Stomach (tissue), 8 donors: ENCODE measurements at regions not wholly inside any gene's neighbourhood (a gene's known extent, or its start where the extent isn't known, plus 50 kb on each side); places are given as distances from the start of the nearest gene placed in this dataset.
"Not testable (repeated sequence)": the region's sequence is repeated elsewhere in the genome, so short reads cannot be mapped to it uniquely, and the experiment has no call there.

Source experiments
- DNase-seq, 2 donors: peaks; one replicate each; pipeline versions ENCODE4 v3.0.0 to v3.0.0-alpha.2; 2013 to 2019
- H3K27ac ChIP-seq, 5 donors: fragments of 200-600 bp in 4 of 5; sonication (generic) in 4 of 5; one replicate each; pipeline ENCODE4 v1.5.1; 2013 to 2019; ENCODE audit warnings: mild to moderate bottlenecking in 1 of 5, moderate library complexity in 1 of 5
- H3K27me3 ChIP-seq, 3 donors: fragments of 200-600 bp; sonication (generic); one replicate each; pipeline ENCODE4 v1.5.1; 2017 to 2019; ENCODE audit warnings: mixed run types in 1 of 3
- H3K36me3 ChIP-seq, 4 donors: fragments of 200-600 bp; sonication (generic); 1 replicate in 3 of 4; 2 replicates in 1 of 4; pipeline ENCODE4 v1.5.1; 2016 to 2019
- H3K4me1 ChIP-seq, 4 donors: fragments of 200-600 bp; sonication (generic); one replicate each; pipeline ENCODE4 v1.5.1; 2016 to 2019
- H3K4me3 ChIP-seq, 4 donors: fragments of 200-600 bp; sonication (generic) in 3 of 4; one replicate each; pipeline ENCODE4 v1.5.1; 2016 to 2019; ENCODE audit warnings: mild to moderate bottlenecking in 1 of 4
- H3K9me3 ChIP-seq, 4 donors: fragments of 200-600 bp; sonication (generic); one replicate each; pipeline ENCODE4 v1.5.1; 2016 to 2019
- EP300 ChIP-seq: sonication (generic); formaldehyde crosslinking; IDR thresholded peaks from one replicate; pipeline ENCODE4 v1.6.1; 2017; ENCODE audit warnings: antibody characterized with exemption
- POLR2A ChIP-seq, 4 donors: fragments of 450-650 bp; IDR thresholded peaks; one replicate each; pipeline ENCODE4 v1.6.1; 2016; ENCODE audit warnings: antibody characterized with exemption in 4 of 4, control low read depth in 2 of 4, mild to moderate bottlenecking in 1 of 4, moderate library complexity in 1 of 4
- POLR2AphosphoS5 ChIP-seq, 3 donors: sonication (generic); formaldehyde crosslinking; IDR thresholded peaks; one replicate each; pipeline ENCODE4 v1.6.1; 2016; ENCODE audit warnings: antibody characterized with exemption in 3 of 3
- whole genome bisulfite sequencing, 5 donors: extraction: QIAGEN DNeasy Blood & Tissue Kit in 3 of 5; methylation state at CpG; one replicate each; pipeline versions ENCODE4 v1.1.5 to v1.1.7; 2013 to 2018; 5-methylcytosine and 5-hydroxymethylcytosine counted together
- intact Hi-C: fragments of 100-400 bp; cut with DNase I; formaldehyde crosslinking; loops from one replicate; pipeline ENCODE4 v1.15.1; 2023; ENCODE audit warnings: low total_unique reads
- TF ChIP-seq, protein P1 (sequence below), 7 experiments: fragments of 450-650 bp in 4 of 7; fragments of 200-600 bp in 3 of 7; sonication (generic) in 3 of 7; IDR thresholded peaks; one replicate each; pipeline ENCODE4 v1.5.1; 2016 to 2019; ENCODE audit warnings: antibody characterized with exemption in 7 of 7, control low read depth in 2 of 7, mild to moderate bottlenecking in 1 of 7
- donor health status: healthy with polysubstance abuse.
- donor health status: Bipolar disorder and iron deficiency.
- donor health status: healthy.

DNA sequence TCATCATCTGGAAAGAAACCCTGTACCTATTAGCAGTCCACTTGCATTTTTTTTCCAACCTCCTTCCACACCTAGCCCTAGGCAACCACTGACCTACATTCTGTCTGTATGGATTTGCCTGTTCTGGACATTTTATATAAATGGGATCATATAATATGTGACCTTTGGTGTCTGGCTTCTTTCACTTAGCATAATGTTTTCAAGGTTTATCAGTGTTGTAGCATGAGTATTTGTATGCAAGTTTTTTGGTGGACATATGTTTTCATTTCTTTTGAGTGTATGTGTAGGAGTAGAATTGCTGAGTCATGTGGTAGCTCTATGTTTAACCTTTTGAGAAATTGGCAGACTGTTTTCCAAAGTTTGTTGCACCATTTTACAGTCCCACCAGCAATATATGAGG, 198.6 kb downstream of the CEP135 start:
- TF ChIP-seq POLR2A (IDR thresholded peaks at IDR 0.05) (no peak), POLR2AphosphoS5 (IDR thresholded peaks at IDR 0.05) (no peak), EP300 (no peak)
- TF ChIP-seq, protein P1, sequence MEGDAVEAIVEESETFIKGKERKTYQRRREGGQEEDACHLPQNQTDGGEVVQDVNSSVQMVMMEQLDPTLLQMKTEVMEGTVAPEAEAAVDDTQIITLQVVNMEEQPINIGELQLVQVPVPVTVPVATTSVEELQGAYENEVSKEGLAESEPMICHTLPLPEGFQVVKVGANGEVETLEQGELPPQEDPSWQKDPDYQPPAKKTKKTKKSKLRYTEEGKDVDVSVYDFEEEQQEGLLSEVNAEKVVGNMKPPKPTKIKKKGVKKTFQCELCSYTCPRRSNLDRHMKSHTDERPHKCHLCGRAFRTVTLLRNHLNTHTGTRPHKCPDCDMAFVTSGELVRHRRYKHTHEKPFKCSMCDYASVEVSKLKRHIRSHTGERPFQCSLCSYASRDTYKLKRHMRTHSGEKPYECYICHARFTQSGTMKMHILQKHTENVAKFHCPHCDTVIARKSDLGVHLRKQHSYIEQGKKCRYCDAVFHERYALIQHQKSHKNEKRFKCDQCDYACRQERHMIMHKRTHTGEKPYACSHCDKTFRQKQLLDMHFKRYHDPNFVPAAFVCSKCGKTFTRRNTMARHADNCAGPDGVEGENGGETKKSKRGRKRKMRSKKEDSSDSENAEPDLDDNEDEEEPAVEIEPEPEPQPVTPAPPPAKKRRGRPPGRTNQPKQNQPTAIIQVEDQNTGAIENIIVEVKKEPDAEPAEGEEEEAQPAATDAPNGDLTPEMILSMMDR (IDR thresholded peaks at IDR 0.05): no peak
- no peak for DNase-seq
- Histone ChIP-seq H3K27ac (no peak overlapping the region), H3K36me3 (no peaks in the 10 kb centered on the region), H3K9me3 (no peaks in the 10 kb centered on the region), H3K4me3 (no peak overlapping the region), H3K27me3 (no peaks in the 10 kb centered on the region), H3K4me1 (no peaks in the 10 kb centered on the region)
- intact Hi-C loops: no loop called here

GRCh38 chr4:56146956-56147355, 198.2 kb downstream of the CEP135 start:
- Histone ChIP-seq H3K4me3 (no peak overlapping the region), H3K27ac (no peak overlapping the region), H3K36me3 (no peaks in the 10 kb centered on the region), H3K9me3 (no peaks in the 10 kb centered on the region), H3K27me3 (no peaks in the 10 kb centered on the region), H3K4me1 (no peaks in the 10 kb centered on the region)
- 87 to 92% (median 88%) methylated on average over 9 of the region's 9 CpGs for WGBS, 5 donors
- DNase-seq: no peak
- intact Hi-C loops: no loop called here
- TF ChIP-seq POLR2AphosphoS5 (IDR thresholded peaks at IDR 0.05) (no peak), EP300 (no peak), POLR2A (IDR thresholded peaks at IDR 0.05) (no peak)
- TF ChIP-seq, protein P1 (IDR thresholded peaks at IDR 0.05): no peak

DNA sequence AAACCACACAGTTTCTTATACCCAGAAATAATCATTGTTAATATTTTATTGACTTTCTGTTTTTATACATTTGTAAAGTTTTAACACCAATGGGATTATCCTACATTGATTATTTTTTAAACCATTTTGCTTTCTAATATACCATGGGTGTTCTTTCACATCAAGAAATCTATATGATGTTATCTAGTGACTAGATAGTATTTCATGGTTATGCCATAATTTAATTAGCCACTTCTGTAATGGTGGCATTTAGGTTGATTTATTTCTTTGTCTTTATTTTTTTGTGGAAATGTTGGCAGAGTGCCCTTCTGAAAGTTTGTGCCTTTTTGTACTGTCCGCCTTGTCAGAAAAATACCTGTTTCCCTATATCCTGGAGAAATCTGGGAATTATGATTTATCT, 193.3 kb downstream of the CEP135 start:
- intact Hi-C loops: no loop called here
- 91 to 100% (median 92%) methylated on average over 1 of the region's 1 CpG for WGBS, 5 donors
- TF ChIP-seq EP300 (no peak), POLR2AphosphoS5 (IDR thresholded peaks at IDR 0.05) (no peak), POLR2A (IDR thresholded peaks at IDR 0.05) (no peak)
- TF ChIP-seq, protein P1 (IDR thresholded peaks at IDR 0.05): no peak
- Histone ChIP-seq H3K9me3 (no peaks in the 10 kb centered on the region), H3K4me1 (no peaks in the 10 kb centered on the region), H3K36me3 (no peaks in the 10 kb centered on the region), H3K27me3 (no peaks in the 10 kb centered on the region), H3K4me3 (no peak overlapping the region), H3K27ac (no peak overlapping the region)
- DNase-seq: no peak

DNA sequence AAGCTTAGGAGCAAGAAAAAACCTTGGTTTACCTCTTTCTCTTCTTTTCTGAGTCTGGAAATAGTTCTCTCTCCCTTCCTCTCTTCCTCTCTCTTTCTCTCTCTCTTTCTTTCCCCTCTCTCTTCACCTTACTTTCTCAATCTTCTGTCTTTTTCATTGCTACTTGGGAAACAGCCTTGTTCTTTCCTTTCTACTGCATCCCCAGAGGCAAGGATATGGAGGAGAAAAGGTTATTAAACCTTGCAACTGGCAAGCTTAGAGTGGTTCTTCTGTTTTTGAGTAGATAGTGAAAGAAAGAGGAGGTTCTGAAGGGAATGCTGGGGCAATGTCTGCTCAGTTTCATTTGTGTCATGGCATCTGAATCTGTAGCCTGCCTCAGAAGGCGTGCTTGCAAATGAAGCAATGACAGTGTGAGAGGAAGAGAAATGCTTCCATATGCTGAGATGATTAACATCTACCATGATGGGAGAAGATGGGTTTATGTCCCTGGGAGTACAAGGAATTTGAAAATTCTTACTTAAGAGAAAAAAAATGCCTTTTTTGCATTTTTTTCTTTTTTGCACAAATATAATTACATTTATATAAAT, 190.6 kb downstream of the CEP135 start:
- no peak for DNase-seq
- Histone ChIP-seq H3K36me3 (no peaks in the 10 kb centered on the region), H3K9me3 (no peaks in the 10 kb centered on the region), H3K4me3 (no peak overlapping the region), H3K27ac (no peak overlapping the region), H3K4me1 (peaks cover 0 to 7% (median 0%) of the 10 kb centered on the region in 4 donors), H3K27me3 (no peaks in the 10 kb centered on the region)
- intact Hi-C loops: no loop called here
- WGBS, 5 donors: 70 to 95% (median 92%) methylated on average over 1 of the region's 1 CpG
- TF ChIP-seq, protein P1 (IDR thresholded peaks at IDR 0.05): no peak
- TF ChIP-seq POLR2A (IDR thresholded peaks at IDR 0.05): no peak
- no peak for TF ChIP-seq POLR2AphosphoS5 (IDR thresholded peaks at IDR 0.05)
- TF ChIP-seq EP300: no peak

DNA sequence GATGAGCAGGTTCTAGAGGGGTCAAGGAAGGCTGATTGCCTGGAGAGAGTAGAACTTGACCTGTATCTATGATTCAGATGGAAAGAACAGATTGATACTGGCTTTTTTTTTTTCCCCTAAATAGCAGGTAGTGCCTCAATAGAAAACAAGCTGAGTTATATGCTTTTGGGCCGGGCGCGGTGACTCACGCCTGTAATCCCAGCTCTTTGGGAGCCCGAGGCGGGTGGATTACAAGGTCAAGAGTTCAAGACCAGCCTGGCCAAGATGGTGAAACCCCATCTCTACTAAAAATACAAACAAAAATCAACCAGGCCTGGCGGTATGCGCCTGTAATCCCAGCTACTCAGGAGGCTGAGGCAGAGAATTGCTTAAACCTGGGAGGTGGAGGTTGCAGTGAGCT, 186.1 kb downstream of the CEP135 start:
- H3K27ac ChIP-seq: peak overlapping the region in 1 of 5 donors; percentile 20
- H3K27me3 ChIP-seq, H3K36me3 ChIP-seq, H3K9me3 ChIP-seq, intact Hi-C loops, H3K4me3 ChIP-seq, DNase-seq: not testable (repeated sequence)
- WGBS, 5 donors: 71 to 84% (median 74%) methylated on average over 8 of the region's 8 CpGs
- H3K4me1 ChIP-seq: peaks cover 0 to 14% (median 0%) of the 10 kb centered on the region in 4 donors
